SU-DHL-6 (cell line): ENCODE measurements at regions not wholly inside any gene's neighbourhood (a gene's known extent, or its start where the extent isn't known, plus 50 kb on each side); places are given as distances from the start of the nearest gene placed in this dataset.

Source experiments
- H2AFZ ChIP-seq: fragments of 200-600 bp; sonication (generic); 2 replicates; pipeline ENCODE4 v1.6.1; 2014; ENCODE audit warnings: low read depth, mild to moderate bottlenecking, moderate library complexity, mixed read lengths, antibody characterized with exemption, low read length; ENCODE audit not compliant: severe bottlenecking
- H3F3A ChIP-seq: fragments of 200-600 bp; shearing (Covaris generic); 2 replicates; pipeline ENCODE4 v1.6.0; 2016; ENCODE audit warnings: antibody characterized with exemption, mild to moderate bottlenecking; ENCODE audit not compliant: insufficient read depth
- H3K27ac ChIP-seq: fragments of 200-600 bp; sonication (generic); 2 replicates; pipeline ENCODE4 v1.5.1; 2016; ENCODE audit warnings: low read depth, mild to moderate bottlenecking, low read length, moderate library complexity, mixed read lengths
- H3K27me3 ChIP-seq: fragments of 200-600 bp; sonication (generic), shearing (Covaris generic); 2 replicates; pipeline ENCODE4 v1.6.0; 2014; ENCODE audit warnings: mild to moderate bottlenecking, low read length
- H3K36me3 ChIP-seq: fragments of 200-600 bp; sonication (generic); 2 replicates; pipeline ENCODE4 v1.6.1; 2014; ENCODE audit warnings: mild to moderate bottlenecking, low read length, mixed read lengths
- H3K4me2 ChIP-seq: fragments of 300-600, 200-600 bp; shearing (Covaris generic), sonication (generic); 2 replicates; pipeline ENCODE4 v1.6.0; 2014; ENCODE audit warnings: low read length, low read depth, mild to moderate bottlenecking; ENCODE audit not compliant: poor library complexity, severe bottlenecking
- H3K4me3 ChIP-seq: fragments of 200-600 bp; sonication (generic); 2 replicates; pipeline ENCODE4 v1.5.1; 2014; ENCODE audit warnings: antibody characterized with exemption, low read length, mild to moderate bottlenecking, mixed read lengths; ENCODE audit not compliant: insufficient read depth, poor library complexity, severe bottlenecking
- H3K79me2 ChIP-seq: fragments of 200-600 bp; sonication (generic); 2 replicates; pipeline ENCODE4 v1.6.1; 2014; ENCODE audit warnings: mild to moderate bottlenecking, low read length, moderate library complexity; ENCODE audit not compliant: insufficient read depth
- H3K9ac ChIP-seq: fragments of 200-600 bp; sonication (generic); 2 replicates; pipeline ENCODE4 v1.7.0; 2014; ENCODE audit warnings: mild to moderate bottlenecking, low read length
- H3K9me2 ChIP-seq: fragments of 200-600 bp; sonication (generic); replicated peaks from 2 replicates; pipeline ENCODE4 v1.6.1; 2014; ENCODE audit warnings: low read length; ENCODE audit not compliant: insufficient read depth
- H3K9me3 ChIP-seq: fragments of 200-600 bp; sonication (generic); 2 replicates; pipeline ENCODE4 v1.6.1; 2014; ENCODE audit warnings: low read length, mixed read lengths; ENCODE audit not compliant: insufficient read depth
- H4K20me1 ChIP-seq: fragments of 200-600 bp; sonication (generic); 2 replicates; pipeline ENCODE4 v1.6.1; 2014; ENCODE audit warnings: low read depth, mild to moderate bottlenecking, antibody characterized with exemption, low read length, moderate library complexity, mixed read lengths
- EZH2phosphoT487 ChIP-seq: fragments of 200-600 bp; sonication (generic), shearing (Covaris generic); conservative IDR thresholded peaks from 2 replicates; pipeline ENCODE4 v1.6.1; 2018; ENCODE audit warnings: mild to moderate bottlenecking, antibody characterized with exemption, low read length, moderate library complexity, mixed read lengths
- TF ChIP-seq, protein P1 (sequence below): fragments of 200-600 bp; sonication (generic); IDR thresholded peaks from one replicate; pipeline ENCODE4 v1.5.1; 2017; ENCODE audit warnings: antibody characterized with exemption, mild to moderate bottlenecking, low read length, moderate library complexity; ENCODE audit not compliant: insufficient read depth, poor library complexity, severe bottlenecking

DNA sequence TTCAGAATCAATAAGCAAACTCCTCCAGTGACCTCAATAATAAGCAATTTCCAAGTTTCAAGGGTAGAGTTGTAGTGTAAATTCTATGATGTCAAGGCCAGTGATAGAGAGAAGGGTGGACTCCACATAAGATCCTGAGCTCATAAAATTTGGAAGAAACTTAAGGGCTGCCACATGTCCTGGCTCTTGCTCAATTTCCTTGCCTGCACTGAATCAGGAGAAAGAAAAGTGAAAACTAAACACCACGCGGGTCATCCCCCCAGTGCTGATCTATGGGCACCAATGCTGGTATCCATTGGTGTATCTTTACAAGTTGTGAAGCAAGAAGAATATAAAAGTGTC is 392.0 kb upstream of the INTU start:
- TF ChIP-seq, protein P1, sequence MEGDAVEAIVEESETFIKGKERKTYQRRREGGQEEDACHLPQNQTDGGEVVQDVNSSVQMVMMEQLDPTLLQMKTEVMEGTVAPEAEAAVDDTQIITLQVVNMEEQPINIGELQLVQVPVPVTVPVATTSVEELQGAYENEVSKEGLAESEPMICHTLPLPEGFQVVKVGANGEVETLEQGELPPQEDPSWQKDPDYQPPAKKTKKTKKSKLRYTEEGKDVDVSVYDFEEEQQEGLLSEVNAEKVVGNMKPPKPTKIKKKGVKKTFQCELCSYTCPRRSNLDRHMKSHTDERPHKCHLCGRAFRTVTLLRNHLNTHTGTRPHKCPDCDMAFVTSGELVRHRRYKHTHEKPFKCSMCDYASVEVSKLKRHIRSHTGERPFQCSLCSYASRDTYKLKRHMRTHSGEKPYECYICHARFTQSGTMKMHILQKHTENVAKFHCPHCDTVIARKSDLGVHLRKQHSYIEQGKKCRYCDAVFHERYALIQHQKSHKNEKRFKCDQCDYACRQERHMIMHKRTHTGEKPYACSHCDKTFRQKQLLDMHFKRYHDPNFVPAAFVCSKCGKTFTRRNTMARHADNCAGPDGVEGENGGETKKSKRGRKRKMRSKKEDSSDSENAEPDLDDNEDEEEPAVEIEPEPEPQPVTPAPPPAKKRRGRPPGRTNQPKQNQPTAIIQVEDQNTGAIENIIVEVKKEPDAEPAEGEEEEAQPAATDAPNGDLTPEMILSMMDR, result no peak
- no peak for TF ChIP-seq EZH2phosphoT487
- Histone ChIP-seq H3K27me3 (no peaks in the 10 kb centered on the region), H3K4me3 (no peak overlapping the region), H3K9me2 (no peaks in the 10 kb centered on the region), H4K20me1 (no peaks in the 10 kb centered on the region), H3K36me3 (no peaks in the 10 kb centered on the region), H2AFZ (no peak overlapping the region), H3K79me2 (no peaks in the 10 kb centered on the region), H3K27ac (no peak overlapping the region), H3F3A (no peaks in the 10 kb centered on the region), H3K9me3 (no peaks in the 10 kb centered on the region), H3K9ac (no peak overlapping the region), H3K4me2 (no peak overlapping the region)

GRCh38 chr4:127244515-127244914 is 388.2 kb upstream of the INTU start:
- Histone ChIP-seq H3K4me2 (no peak overlapping the region), H2AFZ (no peak overlapping the region), H3K9ac (no peak overlapping the region), H4K20me1 (no peaks in the 10 kb centered on the region), H3K79me2 (no peaks in the 10 kb centered on the region), H3F3A (no peaks in the 10 kb centered on the region), H3K9me2 (no peaks in the 10 kb centered on the region), H3K27me3 (no peaks in the 10 kb centered on the region), H3K4me3 (no peak overlapping the region), H3K27ac (no peak overlapping the region), H3K36me3 (no peaks in the 10 kb centered on the region), H3K9me3 (no peaks in the 10 kb centered on the region)
- TF ChIP-seq EZH2phosphoT487, result no peak
- TF ChIP-seq, protein P1, result no peak

DNA sequence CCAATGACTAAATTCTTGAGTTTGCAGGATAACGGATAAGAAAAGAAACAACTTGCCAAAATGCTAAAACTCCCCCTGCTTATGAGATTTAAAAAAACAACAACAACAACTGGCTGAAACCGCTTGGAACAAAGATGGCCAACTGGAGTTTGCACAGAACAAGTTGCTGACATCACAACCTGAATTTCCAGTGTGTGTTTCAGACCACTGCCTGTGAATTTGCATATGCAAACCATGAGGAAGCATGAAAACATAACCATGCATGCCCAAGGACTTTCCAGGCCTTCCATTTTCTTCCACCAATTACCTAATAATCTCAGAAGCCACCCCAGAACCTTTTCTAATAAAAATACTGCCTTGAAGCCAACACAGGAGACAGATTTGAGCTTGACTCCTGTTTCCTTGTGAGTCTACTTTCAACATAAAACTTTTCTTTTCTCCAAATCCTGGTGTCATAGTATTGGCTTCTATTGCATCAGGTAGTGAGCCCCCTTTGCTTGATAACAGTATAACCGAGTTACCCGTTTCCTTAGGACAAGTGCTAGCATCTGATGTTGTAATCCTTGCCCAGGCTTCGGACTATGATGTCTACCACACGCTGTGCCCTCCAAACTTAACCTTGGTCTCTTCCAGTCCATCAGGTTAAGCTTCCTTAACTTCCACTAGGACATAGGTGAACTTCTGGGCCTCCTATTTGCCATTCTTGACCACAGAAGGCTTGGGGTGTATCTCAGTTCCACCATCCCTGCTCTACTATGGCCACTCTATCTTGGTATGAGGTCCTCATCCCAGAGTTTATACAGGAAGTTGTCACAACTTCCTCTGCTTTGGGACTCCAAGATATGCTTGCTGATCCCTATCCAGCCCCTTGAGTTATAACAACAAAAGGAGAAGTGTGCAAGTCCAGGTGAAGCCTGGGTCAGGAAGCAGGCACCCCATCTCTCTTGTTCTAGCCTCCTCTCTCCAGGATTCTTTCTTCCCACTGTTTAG is 385.5 kb upstream of the INTU start:
- Histone ChIP-seq H3K27ac (no peak overlapping the region), H3K79me2 (no peaks in the 10 kb centered on the region), H3K4me2 (no peak overlapping the region), H3K4me3 (no peak overlapping the region), H2AFZ (no peak overlapping the region), H4K20me1 (no peaks in the 10 kb centered on the region), H3K36me3 (no peaks in the 10 kb centered on the region), H3K9me2 (no peaks in the 10 kb centered on the region), H3K9ac (no peak overlapping the region), H3K27me3 (no peaks in the 10 kb centered on the region), H3K9me3 (no peaks in the 10 kb centered on the region), H3F3A (no peaks in the 10 kb centered on the region)
- TF ChIP-seq, protein P1, result no peak
